GM12878 (cell line): ENCODE measurements at regions not wholly inside any gene's neighbourhood (a gene's known extent, or its start where the extent isn't known, plus 50 kb on each side); places are given as distances from the start of the nearest gene placed in this dataset.

Experiments used
- BHLHE40 ChIP-seq, 2 experiments: fragments of 450-650 bp in 1 of 2; IDR thresholded peaks; 2 replicates each; pipeline ENCODE4 v1.6.1; 2011 to 2017; ENCODE audit warnings: low read depth in 2 of 2, borderline replicate concordance in 1 of 2, improper control_type of control experiment in 1 of 2, low read length in 1 of 2, mild to moderate bottlenecking in 1 of 2
- CEBPB ChIP-seq, 2 experiments: fragments of 150-350 bp in 1 of 2; IDR thresholded peaks; 2 replicates each; pipeline ENCODE4 v1.6.1; 2012 to 2014; ENCODE audit warnings: low read depth in 2 of 2, low read length in 2 of 2, borderline replicate concordance in 1 of 2, inconsistent platforms in 1 of 2
- CHD4 ChIP-seq: fragments of 200-600 bp; sonication (generic); IDR thresholded peaks from 2 replicates; pipeline ENCODE4 v1.6.1; 2016; ENCODE audit warnings: mild to moderate bottlenecking
- FOXK2 ChIP-seq: fragments of 450-650 bp; IDR thresholded peaks from 2 replicates; pipeline ENCODE4 v1.6.1; 2017; ENCODE audit warnings: mild to moderate bottlenecking, moderate library complexity
- JUND ChIP-seq: IDR thresholded peaks from 2 replicates; pipeline ENCODE4 v1.6.1; 2012; ENCODE audit warnings: low read depth, mild to moderate bottlenecking, low read length, improper control_type of control experiment, moderate library complexity
- POU2F2 ChIP-seq: IDR thresholded peaks from 3 replicates; pipeline ENCODE4 v1.6.1; 2011; ENCODE audit warnings: low read depth, mild to moderate bottlenecking, low read length, borderline replicate concordance
- RFX5 ChIP-seq: IDR thresholded peaks from 2 replicates; pipeline ENCODE4 v1.6.1; 2011; ENCODE audit warnings: low read depth, low read length, improper control_type of control experiment
- SIN3A ChIP-seq: IDR thresholded peaks from 2 replicates; pipeline ENCODE4 v1.6.1; 2012; ENCODE audit warnings: low read depth, low read length, improper control_type of control experiment
- SMC3 ChIP-seq: IDR thresholded peaks from 2 replicates; pipeline ENCODE4 v1.6.1; 2011; ENCODE audit warnings: low read length, improper control_type of control experiment, borderline replicate concordance
- SPI1 ChIP-seq: IDR thresholded peaks from 2 replicates; pipeline ENCODE4 v1.6.1; 2011; ENCODE audit warnings: low read depth, mild to moderate bottlenecking, low read length, moderate library complexity, borderline replicate concordance; ENCODE audit not compliant: insufficient read depth
- ZSCAN29 ChIP-seq: fragments of 450-650 bp; IDR thresholded peaks from 2 replicates; pipeline ENCODE4 v1.6.1; 2017; ENCODE audit warnings: mild to moderate bottlenecking, moderate library complexity
- TF ChIP-seq, protein P1 (sequence below), 3 experiments: IDR thresholded peaks in 2 of 3; conservative IDR thresholded peaks in 1 of 3; 2 replicates each; pipeline ENCODE4 v1.5.1; 2011; ENCODE audit warnings: low read depth in 3 of 3, low read length in 3 of 3, mild to moderate bottlenecking in 3 of 3, control low read depth in 2 of 3, moderate library complexity in 2 of 3, inconsistent platforms in 1 of 3, mixed read lengths in 1 of 3; ENCODE audit not compliant: control insufficient read depth in 2 of 3, insufficient read depth in 1 of 3; ENCODE audit errors: extremely low read depth in 1 of 3

- TF ChIP-seq ZSCAN29 (no peak), FOXK2 (no peak), SIN3A (no peak), CHD4 (no peak), SPI1 (no peak), POU2F2 (no peak), JUND (no peak), CEBPB (IDR thresholded peaks at IDR 0.05; ENCODE audit: borderline replicate concordance in 1 of 2, low read depth in 2 of 2, low read length in 2 of 2) (no peak), SMC3 (no peak), RFX5 (no peak), BHLHE40 (IDR thresholded peaks at IDR 0.05; ENCODE audit: borderline replicate concordance in 1 of 2, low read depth in 2 of 2, low read length in 1 of 2) (no peak)
- TF ChIP-seq, protein P1, sequence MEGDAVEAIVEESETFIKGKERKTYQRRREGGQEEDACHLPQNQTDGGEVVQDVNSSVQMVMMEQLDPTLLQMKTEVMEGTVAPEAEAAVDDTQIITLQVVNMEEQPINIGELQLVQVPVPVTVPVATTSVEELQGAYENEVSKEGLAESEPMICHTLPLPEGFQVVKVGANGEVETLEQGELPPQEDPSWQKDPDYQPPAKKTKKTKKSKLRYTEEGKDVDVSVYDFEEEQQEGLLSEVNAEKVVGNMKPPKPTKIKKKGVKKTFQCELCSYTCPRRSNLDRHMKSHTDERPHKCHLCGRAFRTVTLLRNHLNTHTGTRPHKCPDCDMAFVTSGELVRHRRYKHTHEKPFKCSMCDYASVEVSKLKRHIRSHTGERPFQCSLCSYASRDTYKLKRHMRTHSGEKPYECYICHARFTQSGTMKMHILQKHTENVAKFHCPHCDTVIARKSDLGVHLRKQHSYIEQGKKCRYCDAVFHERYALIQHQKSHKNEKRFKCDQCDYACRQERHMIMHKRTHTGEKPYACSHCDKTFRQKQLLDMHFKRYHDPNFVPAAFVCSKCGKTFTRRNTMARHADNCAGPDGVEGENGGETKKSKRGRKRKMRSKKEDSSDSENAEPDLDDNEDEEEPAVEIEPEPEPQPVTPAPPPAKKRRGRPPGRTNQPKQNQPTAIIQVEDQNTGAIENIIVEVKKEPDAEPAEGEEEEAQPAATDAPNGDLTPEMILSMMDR (IDR thresholded peaks at IDR 0.05 in 2 of 3, conservative IDR thresholded peaks at IDR 0.05 in 1 of 3; ENCODE audit: control insufficient read depth in 2 of 3, extremely low read depth in 1 of 3, insufficient read depth in 1 of 3, low read depth in 3 of 3, low read length in 3 of 3): no peak
These were observed 284.1 kb upstream of the SETBP1 start for GRCh38 chr18:44396550-44396949.
